HG02884 (cell line): ENCODE measurements at regions not wholly inside any gene's neighbourhood (a gene's known extent, or its start where the extent isn't known, plus 50 kb on each side); places are given as distances from the start of the nearest gene placed in this dataset.
"Not testable (repeated sequence)": the region's sequence is repeated elsewhere in the genome, so short reads cannot be mapped to it uniquely, and the experiment has no call there.

Experiments
- ATAC-seq: cut with Tn5 transposase; IDR thresholded peaks from one replicate; pipeline ENCODE4 v1.9.1; 2021; ENCODE audit warnings: mild to moderate bottlenecking, moderate library complexity; ENCODE audit not compliant: unreplicated experiment

DNA sequence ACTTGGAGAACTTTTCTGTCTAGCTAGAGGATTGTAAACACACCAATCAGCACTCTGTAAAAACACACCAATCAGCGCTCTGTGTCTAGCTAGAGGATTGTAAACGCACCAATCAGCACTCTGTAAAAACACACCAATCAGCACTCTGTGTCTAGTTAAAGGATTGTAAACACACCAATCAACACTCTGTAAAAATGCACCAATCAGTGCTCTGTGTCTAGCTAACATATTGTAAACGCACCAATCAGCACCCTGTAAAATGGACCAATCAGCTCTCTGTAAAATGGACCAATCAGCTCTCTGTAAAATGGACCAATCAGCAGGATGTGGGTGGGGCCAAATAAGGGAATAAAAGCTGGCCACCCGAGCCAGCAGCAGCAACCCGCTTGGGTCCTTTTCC is 91.1 kb upstream of the KRAS start:
- ATAC-seq: not testable (repeated sequence)

DNA sequence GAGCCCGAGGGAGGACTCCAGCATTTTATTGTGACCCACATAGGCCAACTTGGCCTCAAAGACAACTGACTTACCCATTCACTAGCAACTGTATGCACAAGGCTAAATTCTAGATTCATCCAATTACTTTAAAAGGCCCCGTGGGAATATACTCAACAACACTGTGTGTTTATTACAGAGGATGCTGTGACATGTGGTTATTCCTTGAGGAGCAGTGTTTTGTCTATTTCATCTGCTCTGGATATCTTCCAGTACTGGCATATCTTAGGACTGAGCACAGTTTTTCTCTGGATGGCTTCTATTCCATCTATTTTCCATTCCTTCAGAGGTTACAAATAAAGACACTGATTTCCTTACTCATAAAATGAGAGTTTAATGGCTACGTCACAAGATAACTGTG is 87.2 kb upstream of the KRAS start:
- no peak for ATAC-seq

DNA sequence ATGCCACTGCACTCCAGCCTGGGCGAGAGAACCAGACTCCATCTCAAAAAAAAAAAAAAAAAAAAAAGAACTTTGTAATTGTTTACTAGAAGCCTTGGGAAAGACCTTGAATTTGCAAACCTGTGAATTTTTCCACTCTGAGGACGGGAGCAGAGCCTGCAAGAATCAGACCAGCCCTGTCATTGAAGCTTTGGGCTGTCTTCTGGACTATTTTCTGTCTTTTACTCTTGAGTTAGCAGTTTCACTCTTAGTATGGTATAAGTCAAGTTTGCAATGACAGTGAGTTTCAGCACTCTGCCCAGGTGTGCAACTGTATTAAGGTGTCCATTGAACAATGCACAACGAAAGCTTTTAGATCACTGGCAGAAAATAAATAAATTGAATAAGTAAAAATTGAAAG is 81.4 kb upstream of the KRAS start:
- ATAC-seq: peak; percentile 88

DNA sequence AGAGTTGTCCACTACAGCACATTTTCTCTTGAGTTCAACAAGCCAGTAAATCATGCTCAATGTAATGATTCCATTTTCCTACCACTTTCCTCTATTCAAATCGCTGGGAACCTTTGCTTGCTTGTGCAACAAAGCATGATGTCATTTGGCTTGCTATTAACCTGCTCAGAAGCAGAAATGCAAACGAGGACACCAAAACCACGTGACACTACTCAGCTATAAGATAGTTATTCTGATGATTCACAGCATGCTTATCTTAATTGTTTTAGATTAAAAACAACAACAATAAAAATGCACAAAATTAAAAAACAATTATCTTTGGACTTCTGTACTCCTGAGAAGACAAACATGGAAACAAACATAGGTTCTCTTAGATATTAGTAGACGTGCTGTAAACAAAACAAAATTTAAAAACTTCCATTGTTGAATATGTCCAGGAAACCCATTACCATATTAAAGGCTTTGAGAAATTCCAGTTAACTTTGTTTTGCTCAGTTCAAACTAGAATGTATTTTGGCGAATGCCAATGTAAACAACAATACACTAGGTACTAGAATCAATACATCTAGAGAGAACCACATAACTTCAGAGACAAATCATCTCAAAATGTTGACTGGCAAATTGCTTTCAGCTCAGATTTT is 77.5 kb upstream of the KRAS start:
- ATAC-seq: no peak

DNA sequence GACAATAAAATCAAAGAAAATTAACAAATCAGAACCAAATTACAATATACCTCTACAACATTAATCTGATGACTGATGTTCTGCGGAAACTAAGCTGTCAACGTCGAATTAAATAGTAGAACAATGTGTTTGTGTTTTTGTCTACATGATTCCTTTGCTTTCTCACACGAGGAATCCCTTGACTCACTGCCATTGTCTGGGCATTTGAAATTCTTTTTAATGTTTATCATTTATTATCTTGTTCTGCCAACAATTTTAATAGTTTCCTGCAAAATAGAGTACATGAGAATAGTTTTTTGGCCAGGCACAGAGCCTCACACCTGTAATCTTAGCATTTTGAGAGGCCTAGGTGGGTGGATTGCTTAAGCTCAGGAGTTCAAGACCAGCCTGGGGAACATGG is 76.6 kb upstream of the KRAS start:
- no peak for ATAC-seq

DNA sequence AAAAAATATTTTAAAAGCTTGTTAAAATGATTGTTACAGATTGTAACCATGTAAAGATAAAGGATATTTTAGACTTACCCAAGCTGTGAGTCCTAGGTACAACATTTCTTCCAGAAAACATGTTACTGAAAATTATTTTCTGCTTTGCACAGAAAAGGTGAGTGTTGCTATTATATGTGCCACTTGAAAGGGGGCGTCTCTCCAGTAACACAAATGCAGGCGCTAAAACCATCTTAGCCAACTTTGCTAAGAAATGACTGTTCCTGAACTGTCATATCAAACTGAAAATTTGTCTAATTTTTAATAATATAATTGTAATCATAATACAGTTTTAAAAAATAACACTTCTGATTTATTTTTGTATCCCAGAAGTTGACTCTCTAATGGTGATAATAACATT is 75.6 kb upstream of the KRAS start:
- no peak for ATAC-seq

DNA sequence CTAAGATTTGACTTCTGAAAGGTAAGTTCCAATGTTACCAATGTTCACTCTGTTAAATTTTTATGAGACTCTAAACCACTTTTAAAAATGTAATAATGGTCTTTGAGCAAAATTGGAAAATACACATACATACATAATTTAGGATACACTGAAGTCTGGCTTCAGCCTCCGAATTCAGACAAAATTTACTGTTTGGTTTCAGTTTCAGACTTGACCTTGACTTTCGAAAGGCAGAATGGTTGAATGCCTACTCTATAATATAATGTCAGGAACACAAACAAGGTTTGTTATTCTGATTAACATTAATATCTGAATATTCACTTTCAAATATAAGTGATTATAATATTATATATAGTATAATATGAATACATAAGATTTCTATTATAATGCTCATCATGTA is 74.1 kb upstream of the KRAS start:
- ATAC-seq: no peak

DNA sequence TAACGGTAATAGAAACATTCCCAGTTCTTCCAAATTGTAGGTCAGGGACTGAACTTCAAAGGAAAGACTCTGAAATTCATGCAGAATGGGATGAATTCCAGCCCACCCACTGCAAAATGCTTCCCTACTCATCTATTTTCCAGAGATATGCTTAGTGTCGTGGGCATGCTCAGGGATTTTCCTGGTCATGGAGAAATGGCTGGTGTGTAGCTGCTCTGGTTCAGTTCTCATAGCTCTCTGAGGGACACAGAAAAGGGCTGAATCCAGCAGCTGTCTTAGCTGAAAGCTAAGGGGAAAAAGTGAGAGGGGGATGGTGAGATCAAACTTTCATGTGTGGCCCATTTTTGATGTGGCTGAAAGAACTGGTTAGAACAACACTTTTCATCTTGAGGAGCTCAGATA is 72.9 kb upstream of the KRAS start:
- no peak for ATAC-seq

DNA sequence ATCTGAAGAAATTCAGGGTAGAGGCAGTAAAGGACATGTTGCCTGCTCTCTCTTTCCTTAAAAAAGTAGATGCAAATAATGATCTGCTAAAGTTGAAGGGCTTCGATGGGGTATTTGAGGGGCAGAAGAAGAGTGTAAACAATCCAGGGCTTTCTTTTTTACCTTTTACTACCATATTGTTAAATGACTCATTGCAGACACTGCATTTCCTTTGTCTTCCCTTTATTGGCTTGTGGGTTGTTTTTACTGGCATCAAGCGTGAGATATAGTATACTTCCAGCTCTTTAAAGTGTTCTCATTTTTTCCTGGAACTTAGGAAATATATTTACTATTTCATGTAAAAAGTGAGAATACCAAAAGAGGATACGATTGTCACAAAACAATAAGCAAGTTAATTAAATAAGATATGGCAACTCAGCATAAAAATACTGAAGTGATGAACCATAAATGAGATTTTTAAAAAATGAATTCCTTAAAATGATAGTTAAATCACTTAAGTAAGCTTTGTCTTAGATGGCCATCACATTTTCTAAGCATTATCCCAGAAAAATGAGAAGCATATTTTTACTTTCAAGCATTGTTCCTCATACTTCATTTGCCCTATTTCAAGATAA is 72.3 kb upstream of the KRAS start:
- no peak for ATAC-seq

DNA sequence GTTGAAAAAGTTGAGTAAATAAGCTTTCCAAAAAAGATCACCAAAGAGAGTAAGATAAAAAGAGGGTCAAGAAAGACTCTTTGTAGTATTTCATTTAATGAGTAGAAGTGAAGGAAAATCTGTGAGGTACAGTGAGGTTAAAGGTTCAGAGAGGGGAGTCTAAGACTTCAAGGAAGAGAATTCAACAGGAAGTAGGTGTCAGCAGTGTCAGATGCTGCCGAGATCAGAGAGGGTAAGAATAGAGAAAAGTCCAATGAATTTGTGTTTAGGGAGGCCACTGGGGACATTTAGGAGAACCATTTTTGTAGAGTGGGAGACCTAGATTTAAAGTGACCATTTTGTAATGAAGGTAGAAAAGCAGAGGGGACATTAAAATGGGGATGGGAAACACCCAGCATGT is 71.6 kb upstream of the KRAS start:
- no peak for ATAC-seq

DNA sequence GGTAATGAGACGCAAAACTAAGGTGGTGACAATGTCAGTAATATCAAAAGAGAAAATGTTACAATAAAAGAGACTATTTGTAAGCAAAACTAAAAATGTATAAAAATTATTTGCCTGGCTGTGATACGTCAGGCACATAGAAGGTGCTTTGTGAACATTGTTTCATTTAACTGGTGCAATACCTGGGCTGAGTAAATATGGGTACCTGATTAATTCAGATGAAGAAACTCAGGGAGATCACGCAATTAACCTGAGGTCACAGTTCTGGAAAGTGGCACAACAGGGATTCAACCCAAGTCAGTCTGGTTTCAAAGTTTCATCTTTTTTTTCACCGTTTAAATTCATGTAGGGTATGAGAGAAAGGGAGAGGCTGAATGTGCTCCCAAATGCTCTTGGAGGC is 71.0 kb upstream of the KRAS start:
- no peak for ATAC-seq

DNA sequence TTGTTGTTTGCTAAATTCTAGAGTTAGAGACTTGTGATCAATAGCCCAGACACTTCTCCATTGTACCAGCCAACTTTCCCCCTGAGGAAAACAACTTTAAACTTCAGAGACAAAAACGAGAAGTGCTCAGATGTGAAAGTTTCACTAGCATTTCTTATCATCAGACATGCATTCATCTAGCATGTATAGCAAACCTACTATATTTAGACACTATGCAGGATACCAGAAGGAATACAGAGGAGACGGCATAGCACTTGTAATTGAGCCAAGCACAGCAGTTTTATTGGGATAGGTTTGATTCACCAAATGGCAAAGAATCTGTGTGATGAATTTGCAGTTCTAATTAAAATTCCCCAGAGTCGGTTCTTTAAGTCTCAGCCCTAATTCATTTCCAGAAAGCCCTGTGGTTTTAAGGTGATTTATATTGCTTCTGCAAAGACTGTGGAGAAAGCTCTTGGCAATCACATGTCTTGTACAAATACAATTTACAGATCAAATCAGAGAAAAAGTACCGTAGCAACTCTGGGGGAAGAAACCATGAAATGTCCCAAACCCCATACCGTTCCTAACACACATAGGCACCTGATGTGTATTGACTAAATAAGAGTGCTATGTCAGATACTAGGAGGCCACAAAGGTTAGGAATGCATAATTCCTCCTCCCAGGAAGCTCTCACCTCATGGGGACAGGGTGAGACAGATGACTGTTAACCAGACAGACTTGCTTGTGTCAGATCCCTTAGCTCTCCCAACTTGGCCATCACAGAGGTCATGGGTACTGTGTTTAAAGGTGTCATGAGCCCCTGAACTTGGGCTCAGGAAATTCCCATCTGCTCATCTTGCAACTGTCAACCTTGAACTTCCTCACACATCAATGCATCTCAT is 69.6 kb upstream of the KRAS start:
- ATAC-seq: peak; percentile 73

DNA sequence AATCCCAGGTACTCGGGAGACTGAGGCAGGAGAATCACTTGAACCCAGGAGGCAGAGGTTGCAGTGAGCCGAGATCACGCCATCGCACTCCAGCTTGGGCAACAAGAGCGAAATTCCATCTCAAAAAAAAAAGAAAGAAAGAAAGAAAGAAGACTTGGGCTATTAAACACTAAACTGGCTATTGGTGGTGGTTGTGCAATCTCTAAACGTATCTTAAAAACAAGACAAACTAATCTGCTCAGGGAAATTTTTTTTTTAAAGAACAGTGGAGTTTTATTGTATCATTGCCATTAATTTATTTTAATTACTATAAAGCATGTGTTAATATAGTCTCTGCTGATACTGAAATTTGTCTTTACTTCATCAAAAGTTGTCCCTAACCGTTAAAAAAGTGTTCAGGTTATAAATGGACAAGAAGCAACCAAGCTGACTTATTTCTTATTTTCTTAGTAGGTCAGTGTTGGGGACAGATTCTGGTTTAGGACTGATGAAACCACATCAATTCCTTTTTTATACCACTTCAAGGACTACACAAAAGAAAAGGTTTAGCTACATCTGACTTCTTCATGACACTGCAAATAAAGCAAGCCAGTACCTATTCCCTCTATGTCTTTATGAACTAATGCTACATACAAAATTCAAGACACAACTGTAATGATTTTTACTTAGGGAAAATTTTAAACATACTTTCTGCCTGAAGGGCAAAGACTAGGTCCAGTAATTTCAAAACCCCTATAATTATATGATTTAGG is 68.7 kb upstream of the KRAS start:
- ATAC-seq: peak; percentile 17

DNA sequence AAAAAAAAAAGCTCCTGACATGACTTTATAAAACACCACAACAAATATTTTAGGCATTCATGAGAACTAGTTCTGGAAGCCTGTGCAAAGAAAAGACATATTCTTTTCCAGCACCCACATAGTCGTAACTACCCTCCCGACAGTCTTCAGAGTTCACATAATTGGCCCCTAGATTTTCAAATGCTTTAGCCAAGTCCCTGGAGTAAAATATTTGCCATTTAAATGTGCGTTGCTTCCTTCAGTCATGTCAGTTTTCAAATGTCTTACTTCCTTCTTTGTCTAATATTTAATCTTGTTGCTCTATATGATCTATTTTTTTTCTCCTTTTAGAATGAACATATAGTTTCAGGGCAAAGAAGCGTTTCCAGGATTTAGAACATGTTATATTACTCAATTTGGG is 66.8 kb upstream of the KRAS start:
- no peak for ATAC-seq

DNA sequence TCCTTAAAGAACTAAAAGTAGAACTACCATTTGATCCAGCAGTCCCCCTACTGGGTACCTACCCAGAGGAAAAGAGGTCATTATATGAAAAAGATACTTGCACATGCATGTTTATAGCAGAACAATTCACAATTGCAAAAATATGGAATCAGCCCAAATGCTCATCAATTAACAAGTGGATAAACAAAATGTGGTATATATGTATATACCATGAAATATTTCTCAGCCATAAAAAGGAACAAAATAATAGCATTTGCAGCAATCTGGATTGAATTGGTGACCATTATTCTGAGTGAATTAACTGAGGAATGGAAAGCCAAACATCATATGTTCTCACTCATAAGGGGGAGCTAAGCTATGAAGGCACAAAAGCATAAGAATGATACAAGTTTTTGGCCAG is 64.7 kb upstream of the KRAS start:
- ATAC-seq: no peak

DNA sequence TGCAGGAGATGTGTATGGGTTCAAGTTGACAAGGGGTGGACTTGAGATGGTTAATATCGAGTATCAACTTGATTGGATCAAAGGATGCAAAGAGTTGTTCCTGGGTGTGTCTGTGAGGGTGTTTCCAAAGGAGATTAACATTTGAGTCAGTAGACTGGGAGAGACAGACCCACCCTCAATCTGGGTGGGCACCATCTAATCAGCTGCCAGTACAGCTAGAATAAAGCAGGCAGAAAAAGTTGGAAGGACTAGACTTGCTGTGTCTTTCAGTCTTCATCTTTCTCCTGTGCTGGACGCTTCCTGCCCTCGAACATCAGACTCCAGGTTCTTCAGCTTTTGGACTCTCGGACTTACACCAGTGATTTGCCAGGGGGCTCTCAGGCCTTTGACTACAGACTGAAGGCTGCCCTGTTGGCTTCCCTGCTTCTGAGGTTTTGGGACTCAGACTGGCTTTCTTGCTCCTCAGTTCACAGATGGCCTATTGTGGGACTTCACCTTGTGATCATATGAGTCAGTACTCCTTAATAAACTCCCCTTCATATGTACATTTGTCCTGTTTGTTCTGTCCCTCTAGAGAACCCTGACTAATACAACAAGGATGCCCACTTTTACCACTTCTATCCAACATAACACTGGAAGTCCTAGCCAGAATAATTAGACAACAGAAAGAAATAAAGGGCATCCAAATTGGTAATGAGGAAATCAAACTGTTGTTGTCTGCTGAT is 62.7 kb upstream of the KRAS start:
- ATAC-seq: not testable (repeated sequence)

DNA sequence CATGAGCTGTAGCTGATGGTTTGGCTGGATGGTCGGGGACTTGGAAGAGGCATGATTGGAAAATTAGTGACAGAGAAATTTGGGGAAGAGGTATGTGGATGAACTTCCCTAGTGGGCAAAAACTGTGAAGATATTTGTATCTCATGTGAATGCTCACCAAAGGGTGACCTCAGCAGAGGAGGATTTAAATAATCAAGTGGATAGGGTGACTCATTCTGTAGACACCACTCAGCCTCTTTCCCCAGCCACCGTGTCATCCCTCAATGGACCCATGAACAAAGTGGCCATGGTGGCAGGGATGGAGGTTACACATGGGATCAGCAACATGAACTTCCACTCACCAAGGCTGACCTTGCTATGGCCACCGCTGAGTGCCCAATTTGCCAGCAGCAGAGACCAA is 60.8 kb upstream of the KRAS start:
- ATAC-seq: no peak

DNA sequence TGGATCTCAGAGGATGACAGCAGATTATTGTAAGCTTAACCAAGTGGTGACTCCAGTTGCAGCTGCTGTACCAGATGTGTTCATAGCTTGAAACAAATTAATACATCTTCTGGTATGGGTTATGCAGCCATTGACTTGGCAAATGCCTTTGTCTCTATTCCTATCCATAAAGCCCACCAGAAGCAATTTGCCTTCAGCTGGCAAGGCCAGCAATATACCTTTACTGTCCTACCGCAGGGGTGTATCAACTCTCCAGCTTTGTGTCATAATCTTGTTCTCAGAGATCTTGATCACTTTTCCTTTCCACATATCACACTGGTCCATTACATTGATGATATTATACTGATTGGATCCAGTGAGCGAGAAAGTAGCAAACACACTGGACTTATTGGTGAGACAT is 59.3 kb upstream of the KRAS start:
- not testable (repeated sequence) for ATAC-seq

DNA sequence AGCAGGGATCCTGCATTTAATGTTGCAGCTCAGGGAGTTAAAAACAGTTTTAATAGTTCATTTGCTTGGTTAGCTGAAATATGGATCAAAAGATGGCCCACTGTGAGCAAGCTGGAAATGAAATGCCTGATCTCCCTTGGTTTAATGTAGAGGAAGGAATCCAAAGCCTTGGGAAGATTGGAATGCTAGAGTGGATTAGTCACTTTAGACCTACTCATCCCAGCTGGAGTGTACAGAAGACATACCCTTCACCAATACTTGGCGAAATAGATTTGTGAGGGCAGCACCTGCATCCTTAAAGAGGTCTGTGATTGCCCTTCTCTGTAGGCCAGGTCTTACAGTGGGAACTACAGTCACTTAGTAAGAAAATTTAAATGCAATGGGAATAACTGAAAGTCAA is 58.0 kb upstream of the KRAS start:
- no peak for ATAC-seq

DNA sequence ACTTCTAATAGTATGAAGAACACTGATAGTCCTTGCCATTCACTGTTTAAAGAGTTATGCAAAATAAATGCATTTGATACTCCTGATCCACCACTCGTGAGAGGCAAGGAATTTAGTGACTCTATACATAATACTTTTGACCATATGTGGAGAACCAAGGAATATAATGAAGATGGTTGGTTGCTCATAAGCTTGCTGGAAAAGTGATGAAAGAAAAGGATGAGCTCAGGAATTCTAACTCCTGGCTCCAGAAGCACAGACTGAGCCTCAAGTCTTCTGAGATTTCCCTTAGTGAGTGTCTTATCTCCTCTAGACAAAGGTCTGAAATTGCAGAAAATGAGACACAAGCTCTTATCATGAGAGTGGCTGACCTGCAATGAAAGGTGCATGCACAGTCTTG is 57.1 kb upstream of the KRAS start:
- ATAC-seq: no peak

DNA sequence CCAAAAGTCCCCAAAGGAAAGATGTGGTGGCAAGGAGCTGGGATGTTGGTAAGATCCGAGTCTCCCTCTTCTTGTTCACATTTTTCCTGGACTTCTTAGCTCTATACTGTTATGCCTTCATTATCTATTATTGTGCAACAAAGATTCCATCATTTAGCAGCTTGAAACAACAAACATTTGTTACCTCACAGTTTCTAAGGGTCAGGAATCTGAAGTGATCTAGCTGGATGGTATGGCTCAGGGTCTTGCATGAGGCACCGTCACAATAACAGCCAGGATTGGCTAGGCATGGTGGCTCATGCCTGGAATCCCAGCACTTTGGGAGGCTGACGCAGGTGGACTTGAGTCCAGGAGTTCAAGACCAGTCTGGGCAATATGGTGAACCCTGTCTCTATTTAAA is 51.1 kb upstream of the KRAS start:
- ATAC-seq: no peak
